DMS53 (cell line): ENCODE measurements at regions not wholly inside any gene's neighbourhood (a gene's known extent, or its start where the extent isn't known, plus 50 kb on each side); places are given as distances from the start of the nearest gene placed in this dataset.

ENCODE experiments used
- DNase-seq: peaks from one replicate; lab custom pipeline; 2025; lab: John Stamatoyannopoulos, UW

DNA sequence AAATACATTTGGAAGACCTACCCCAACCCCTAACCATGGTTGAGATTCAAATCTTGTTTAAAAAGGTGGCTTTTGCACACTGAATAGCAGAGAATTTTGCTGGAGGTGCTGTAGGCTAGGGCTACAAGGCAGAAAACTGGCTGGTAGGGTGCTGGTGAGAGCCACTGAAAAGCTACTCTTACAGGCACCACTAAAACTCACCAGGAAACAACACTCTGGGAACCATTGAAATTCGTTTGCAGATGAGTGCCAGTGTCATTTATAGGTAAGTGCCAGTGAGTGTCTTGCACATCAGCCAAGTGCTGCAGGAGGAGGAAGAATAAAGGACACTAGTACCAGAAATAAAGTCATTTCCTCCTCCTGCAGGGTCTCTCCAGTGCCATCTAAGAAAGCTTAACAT lies 610.2 kb downstream of the ZNF385D start:
- DNase-seq: peak; percentile 3

DNA sequence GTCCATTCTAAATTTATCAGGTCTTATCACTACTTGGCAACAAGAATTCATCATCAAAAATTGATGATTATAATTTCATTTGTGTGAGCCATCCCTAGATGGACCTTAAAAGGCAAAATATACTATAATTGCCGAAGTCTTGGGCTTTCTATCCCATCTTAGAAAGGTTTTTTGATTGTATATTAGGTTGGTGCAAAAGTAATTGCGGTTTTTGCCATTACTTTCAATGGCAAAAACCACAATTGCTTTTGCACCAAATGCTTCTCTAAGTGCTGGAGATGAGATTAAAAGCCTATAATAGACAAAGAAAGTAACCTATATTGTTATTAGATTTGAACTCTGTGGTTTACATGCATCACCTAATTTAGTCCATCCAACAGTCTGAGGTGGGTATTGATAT lies 612.9 kb downstream of the ZNF385D start:
- no peak for DNase-seq

DNA sequence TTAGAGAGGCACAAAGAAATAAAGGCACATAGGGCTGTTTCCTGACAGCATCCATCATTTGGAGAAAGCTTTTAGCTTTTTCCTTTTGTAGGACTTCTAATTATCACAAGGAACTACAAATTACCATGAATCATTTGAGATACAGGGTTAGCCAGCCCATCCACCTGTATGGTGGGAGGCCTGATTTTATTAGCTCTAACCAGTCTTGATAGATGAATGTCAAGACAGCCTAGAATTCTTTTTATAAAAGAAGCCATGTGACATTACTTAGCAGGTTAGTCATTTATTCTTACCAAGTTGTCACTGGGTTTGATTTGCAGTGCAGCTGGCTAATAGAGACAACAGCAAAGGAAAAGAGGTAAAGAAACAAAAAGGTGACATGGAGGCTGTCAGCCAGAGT lies 618.1 kb downstream of the ZNF385D start:
- DNase-seq: no peak

DNA sequence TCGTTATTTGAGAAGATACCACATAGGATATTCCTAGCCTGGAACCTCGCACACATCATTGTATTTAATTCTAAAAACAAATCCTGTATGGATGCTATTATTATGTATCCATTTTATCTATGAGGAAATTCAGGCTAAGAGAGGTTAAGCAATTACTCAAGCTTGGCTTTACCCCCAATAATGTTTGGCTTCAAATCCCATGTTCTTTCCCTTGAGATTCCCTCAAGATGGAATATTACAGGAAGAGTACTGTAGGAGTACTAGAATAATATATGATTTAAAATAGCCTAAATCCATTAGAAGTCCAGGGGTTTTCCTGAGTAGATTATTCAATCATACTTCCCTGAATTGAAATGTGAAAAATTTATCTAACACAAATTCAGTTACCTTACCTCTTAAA lies 630.2 kb downstream of the ZNF385D start:
- no peak for DNase-seq

DNA sequence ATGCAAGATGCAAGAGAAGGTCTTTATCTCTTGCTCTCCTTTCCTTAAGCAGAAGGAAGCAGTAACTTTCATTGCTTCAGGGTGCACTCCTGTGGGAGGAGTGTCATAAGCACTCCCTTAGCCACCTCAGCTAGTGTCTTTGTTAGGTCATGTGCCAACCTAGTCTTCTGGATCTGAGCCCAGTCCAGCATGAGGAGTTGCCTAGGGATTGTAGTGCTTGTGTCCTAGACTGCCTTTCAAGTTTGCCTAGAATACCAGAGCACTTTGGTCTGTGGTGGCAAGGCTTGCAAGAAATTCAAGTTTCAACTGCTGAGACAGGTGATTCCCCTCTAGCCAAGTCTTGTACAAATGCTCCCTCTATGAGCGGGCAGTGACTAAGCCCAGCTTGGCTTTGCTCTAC lies 633.6 kb downstream of the ZNF385D start:
- peak; percentile 8 for DNase-seq

DNA sequence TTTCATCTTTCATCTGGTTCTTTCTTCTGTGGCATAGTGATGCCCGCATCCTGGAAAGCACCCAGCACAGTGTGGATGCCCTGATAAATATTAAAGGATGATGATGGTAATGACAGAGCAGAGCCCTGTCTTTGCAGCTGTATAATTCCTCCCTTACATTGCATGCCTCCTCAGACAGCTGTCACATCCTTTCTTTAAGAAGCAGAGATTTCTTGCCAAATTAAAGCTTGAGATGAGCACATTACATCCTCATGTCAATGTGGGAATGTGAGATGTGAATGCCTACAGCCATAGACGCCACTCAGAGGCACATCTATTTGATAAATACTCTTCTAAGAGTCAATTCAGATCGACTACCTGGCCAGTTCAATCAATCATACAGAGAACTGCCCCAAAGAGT lies 642.0 kb downstream of the ZNF385D start:
- DNase-seq: no peak

DNA sequence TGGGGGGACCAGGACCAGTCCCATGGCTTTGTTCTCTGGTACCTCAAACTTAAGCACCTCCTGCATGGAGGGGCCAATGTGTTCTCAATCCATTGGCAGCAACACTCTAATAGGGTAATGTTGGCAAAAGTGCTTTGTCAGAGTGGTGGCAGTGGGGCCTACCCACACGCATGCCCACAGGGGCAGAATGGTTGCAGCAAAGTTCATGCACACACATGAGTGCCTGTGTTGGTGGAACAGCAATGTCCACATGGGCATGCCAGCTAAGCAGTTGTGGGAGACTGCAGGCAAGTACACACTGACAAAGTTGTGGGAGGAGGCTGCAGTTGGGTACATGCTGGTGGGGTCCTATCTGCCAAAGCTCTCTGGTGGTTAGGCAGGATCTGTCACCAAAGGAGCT lies 645.2 kb downstream of the ZNF385D start:
- DNase-seq: no peak

DNA sequence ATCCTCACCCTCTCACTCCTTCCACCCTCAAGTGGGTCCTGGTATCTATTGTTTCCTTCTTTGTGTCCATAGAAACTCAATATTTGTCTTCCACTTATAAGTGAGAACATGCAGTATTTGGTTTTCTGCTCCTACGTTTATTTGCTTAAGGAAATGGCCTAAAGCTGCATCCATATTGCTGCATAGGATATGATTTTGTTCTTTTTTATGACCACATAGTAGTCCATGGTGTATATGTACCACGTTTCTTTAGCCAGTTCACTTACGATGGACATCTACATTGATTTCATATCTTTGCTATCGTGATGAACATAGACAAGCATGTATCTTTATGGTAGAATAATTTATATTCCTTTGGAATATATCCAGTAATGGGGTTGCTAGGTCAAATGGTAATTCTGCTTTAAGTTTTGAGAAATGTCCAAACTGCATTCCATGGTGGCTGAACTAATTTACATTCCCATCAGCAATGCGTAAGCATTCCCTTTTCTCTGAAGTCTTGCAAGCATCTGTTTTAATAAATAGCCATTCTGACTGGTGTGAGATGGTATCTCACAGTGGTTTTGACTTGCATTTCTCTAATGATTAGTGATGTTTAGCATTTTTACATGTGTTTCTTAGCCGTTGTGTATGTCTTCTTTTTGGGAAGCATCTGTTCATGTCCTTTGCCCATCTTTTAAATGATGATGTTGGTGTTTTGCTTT lies 650.2 kb downstream of the ZNF385D start:
- DNase-seq: peak; percentile 79

DNA sequence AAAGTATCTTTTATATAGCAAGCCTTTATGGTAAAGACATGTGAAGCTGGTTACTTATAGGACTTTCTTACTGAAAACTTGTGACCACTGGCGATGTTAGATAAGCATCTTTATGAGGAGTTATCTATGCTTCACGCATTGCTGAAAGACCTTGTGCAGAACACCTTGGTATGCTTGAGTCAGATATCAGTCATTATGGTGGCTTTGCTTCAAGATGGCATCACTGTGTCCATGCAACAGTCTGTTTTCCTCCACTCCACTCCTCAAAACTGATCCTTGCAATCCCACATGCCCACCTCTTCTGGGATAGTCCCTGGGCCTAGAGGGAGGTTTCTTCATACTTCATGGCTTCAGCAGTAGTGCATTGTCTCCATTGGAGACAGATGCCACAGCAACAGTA lies 656.3 kb downstream of the ZNF385D start:
- DNase-seq: no peak

DNA sequence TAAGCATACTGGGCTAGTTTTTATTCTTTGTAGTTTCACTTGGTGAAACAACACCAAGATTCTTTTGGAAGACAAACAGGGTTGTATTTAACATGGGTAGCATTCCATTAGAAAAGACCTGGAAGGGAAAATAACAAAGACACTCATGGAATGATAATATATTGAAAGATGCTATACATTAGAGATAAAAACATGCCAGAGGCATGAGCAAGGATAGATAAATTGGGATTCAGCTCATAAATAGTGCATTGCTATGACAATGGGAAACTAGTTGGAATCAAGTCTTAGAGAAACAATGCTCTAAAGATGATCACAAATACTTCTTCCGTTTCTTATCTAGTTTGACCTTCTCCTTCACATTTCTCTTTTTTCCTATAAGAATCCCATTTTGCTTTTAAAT lies 677.4 kb downstream of the ZNF385D start:
- DNase-seq: no peak

DNA sequence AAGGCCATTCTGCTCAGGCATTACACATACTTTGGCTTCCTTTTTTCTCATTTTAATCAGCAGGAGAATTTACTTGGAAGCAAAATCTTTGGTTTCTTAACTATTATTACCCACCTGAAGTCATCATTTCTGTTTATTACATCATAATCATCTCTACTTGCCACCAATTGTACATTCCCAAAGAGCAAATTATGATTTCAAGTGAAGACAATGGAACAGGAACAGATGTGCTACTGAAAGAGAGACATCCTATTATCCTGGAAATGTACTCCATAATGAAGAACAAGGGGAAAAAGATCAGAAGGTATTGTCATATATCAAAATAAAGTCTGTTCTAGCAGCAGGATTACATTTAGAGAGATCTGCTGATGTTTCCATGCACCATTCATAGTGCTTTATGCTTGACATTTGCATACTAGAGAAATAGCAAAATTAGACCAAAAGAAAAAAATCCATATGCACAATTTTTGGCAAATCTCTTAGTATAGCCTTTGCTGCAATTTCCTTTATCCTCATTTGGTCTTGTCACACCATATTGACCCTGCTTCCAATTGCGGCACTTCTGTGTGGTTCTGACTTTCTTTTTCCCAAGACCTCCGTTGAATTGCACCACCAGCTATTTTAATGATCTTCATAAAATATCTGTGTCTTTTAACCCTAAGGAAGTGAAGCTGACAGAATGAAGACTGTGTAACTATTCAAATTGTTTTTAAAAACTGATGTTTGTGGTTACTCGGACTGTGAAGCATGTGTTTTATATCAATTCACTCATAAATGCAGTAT lies 683.8 kb downstream of the ZNF385D start:
- no peak for DNase-seq

DNA sequence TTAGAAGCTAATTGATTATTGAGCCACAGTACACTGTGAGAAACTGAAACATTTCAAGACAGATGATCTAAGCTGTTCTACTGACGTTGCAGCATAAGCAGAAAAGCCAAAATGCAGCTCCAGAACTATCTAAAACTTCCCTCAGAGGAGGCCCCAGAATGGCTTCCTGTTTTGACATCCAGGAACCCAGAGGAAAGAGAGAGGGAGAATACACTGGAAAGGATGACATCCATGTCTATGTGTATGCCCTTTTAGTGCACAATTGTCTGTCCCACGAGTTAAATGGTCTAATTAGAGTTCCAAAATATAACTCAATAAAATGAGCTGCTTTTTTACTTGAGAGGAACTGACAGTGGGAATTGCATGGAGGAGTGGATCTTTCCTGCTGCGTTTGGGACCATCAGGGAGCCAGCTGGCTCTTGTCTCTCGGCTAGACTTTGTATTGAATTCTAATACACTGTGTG lies 688.1 kb downstream of the ZNF385D start:
- DNase-seq: no peak

DNA sequence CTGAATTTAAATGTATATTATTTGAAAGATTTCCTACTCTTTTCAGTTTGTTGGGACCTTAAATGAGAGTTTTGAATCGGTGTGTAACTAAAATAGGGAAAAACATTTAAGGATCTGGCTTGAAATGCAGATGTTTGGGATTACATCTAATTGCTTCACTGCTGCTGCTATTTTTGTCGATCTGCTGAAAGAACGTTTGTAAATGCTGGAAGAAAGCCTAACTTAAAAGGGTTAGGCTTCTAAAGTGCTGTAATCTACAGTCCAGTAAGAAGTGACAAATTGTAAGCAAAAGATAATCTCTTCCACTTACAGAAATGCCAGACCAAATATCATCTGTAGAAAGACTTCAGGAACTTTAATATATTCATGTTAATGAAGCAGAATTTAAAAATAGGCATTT lies 691.6 kb downstream of the ZNF385D start:
- no peak for DNase-seq

DNA sequence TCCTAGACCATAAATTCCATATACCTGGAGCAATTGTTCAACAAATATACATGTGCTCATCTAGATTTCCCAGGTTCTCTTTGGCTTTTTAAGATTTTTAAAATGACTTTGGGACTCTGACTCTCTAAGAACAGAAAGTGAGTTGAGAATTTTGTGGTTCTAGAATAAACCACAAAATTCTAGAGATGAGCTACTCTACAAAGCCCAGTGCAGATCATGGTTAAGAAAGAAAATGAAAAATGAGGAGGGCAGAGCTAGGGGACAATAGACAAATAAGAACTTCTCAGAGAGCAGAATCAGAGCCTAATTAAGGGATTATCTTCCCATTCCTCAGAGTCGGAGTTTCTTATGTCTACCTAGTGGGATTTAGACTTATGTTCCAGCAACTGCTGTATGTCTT lies 694.7 kb downstream of the ZNF385D start:
- no peak for DNase-seq

DNA sequence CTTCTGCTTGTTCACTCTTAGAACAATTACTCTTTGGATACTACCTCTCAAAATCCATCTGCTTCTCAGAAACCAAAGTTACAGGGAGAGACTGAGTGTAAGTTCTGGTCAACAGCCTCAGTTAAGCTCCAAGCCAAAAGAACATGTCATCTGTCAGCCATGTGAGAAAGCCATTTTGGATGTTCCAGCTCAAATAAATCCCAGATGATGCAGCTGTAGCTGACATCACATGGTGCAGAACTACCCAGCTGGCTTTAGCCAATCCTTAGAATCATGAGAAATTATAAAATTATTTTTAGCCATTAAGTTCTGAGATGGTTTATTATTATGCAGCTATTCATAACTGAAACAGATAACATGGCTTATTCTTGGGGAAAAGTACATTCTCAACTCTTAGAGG lies 696.0 kb downstream of the ZNF385D start:
- no peak for DNase-seq

DNA sequence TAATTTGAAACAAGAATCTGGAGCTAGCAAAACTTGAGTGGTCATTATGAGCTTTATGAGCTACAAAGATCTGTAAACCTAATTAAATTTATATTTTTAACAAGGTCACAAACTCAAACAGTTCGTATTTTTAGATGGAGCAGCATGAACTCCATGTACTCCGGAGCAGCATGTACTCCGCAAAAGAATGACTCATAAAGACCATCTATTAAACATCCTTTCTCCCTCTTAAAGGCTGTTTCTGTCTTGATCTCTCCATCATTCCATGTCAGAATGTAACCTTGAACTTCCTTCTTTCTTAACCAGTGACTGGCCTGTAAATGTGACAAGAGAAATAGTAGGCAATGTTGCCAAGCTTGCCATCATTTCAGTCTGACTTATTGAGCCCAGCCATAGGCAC lies 696.9 kb downstream of the ZNF385D start:
- no peak for DNase-seq

DNA sequence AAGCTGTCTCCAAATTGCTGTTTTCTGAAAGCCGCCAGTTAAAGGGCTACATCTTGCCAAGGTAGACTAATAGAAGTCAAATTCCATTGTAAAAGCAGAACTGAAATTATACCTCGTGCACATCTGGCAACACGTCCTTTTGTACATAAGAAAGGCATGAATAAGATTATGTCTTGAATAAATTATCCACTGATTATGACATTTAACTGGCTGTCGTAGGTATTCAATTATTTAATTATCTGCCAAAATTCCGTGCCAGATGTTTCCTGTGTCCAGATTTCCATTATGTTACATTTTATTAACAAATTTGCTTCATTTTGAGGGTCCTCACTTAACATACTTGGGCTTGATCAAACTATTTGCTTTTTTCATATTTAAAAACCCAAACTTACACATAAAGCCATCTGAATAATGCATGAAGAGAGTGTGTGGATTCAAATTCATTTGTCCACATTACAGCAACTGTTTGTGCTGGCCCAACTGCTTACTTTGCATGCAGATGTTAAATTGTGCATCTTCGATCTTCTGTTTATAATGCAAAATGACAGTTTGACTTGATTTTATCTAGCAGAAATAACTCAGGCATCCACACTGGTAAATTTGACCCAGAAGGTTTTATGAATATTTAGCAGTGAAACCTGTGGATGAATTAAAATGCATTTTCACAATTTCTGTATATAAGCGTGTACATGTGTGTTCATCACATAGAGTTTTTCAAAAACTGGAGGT lies 701.5 kb downstream of the ZNF385D start:
- no peak for DNase-seq

DNA sequence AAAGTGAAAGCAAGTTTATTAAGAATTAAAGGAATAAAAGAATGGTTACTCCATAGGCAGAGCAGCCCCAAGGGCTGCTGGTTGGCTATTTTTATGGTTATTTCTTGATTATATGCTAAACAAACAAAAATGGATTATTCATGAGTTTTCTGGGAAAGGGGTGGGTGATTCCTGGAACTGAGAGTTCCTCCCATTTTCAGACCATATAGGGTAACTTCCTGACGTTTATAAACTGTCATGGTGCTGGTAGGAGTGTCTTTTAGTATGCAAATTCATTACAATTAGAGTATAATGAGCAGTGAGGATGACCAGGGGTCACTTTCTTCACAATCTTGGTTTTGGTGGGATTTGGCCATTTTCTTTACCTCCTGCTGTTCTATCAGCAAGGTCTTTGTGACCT lies 707.9 kb downstream of the ZNF385D start:
- DNase-seq: no peak

DNA sequence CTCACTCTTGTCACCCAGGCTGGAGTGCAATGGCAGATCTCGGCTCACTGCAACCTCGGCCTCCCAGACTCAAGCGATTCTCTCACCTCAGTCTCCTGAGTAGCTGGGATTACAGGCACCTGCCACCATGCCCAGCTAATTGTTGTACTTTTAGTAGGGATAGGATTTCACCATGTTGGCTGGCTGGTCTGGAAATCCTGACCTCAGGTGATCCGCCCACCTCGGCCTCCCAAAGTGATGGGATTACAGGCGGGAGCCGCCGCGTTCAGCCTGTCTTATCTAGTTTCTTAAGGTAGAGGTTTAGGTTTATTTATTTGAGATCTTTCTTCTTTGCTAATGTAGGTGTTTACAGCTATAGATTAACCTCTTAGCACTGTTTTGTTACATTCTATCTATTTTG lies 708.8 kb downstream of the ZNF385D start:
- DNase-seq: no peak

DNA sequence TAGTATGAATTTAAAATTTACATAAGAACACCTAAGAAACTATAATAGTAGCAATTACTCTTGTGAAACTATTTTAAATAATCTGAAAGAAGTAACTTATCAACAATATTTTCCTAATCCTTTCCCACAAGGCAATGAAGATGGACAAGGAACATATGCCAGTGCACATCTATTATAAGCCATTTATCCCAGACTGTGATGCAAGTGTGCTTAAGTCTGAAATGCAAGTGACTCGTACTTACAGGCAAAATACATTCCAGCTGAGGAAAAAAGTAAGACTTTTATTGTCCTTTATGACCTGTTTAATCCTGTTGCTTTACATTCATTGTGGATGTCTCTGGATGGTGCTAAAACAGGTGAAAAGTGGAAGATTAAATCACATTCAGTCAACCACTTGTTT lies 709.4 kb downstream of the ZNF385D start:
- no peak for DNase-seq

DNA sequence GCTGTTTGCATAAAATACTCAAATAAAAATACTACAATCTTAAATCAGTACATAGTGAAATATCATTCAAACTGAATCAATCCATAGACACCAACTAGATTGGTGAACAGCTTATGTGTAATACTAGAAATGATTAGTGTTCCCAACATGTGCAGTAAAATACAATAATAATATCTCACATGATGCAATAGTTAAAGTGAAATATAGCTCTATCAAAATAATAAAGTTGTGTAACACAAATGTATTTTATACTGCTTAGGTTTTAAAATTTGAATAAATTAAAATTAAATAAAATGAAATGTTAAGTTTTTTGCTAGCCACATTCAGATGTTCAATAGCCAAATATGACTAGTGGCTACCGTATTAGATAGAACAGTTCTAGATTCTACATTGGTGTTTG lies 714.1 kb downstream of the ZNF385D start:
- DNase-seq: no peak

DNA sequence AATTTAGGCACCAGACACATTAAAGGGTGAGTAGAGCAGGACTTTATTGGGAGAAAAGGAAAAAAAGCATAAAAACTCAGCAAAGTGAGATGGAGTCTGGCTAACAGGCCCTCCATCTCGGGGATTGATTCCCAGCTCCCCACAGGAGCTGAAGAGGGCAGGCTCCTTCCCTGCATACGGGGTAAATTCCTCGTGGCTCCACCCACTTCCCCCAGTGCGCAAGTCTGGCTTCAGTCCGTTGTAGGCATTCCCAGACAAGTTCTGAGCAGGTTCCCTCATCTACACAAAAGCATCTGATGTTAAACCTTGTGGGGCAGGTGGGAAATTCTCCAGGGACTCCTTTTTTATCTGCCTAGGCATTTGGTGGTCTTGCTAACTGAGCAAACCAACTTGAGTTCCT lies 722.6 kb downstream of the ZNF385D start:
- DNase-seq: no peak

DNA sequence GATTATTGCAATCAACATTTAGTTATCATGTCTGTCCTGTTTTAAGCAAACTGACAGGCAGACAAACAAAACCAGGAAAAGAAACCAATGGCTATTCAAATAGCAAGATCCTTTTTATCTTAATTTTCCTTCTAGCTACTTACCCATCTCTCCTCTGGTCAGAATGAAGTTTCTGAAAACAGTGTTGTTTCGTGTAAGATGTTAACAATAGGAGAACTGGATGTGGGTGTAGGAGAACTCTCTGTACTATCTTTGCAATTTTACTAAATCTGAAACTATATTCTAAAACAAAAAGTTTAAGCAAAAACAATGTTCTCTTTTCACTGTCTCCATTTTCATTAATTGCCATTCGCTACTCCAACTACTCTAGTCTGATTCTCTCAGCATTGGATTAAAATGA lies 726.4 kb downstream of the ZNF385D start:
- DNase-seq: no peak
